HG03045 (cell line): ENCODE measurements at regions not wholly inside any gene's neighbourhood (a gene's known extent, or its start where the extent isn't known, plus 50 kb on each side); places are given as distances from the start of the nearest gene placed in this dataset.

ENCODE experiments used
- ATAC-seq: cut with Tn5 transposase; IDR thresholded peaks from one replicate; pipeline ENCODE4 v1.9.1; 2021; ENCODE audit warnings: mild to moderate bottlenecking, moderate library complexity; ENCODE audit not compliant: unreplicated experiment

GRCh38 chr5:112616812-112617547 is 120.7 kb upstream of the APC start:
- no peak for ATAC-seq

- no peak for ATAC-seq
These were observed 112.4 kb upstream of the APC start for GRCh38 chr5:112625246-112625645.

DNA sequence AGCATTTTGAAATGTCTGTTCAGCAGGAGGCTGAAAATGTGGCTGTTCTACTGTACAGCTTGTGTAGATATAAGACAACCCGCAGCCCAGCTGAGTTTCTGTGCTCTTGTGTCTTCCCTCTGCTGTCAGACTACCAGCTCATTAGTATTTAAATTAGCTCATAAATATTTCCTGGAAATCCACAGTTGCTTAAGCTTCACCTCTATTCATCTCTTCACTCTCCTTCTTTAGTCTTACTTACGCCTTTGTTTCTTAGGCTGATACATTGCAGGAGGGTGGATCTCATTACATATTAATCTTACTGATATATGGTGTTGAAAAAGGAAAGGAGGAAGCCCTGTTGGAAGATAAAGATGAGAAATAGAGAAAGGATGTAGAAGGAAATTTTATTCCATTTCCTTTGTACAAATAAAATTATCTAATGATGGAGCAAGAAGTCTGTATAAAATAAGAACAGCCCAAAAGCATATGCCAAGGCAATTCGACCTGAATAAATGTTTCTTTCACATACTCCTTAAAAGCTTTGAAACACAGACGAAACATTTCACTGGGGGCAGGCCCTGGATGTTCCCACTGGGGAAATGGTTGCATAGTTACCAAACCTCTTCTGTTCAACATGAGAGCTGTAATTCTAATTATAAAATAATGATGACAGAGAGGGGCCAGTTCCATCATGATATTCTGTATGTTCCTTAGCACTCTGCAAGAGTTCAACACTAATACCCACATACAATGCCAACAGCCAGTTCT is 111.8 kb upstream of the APC start:
- ATAC-seq: no peak

GRCh38 chr5:112626715-112627114 is 111.0 kb upstream of the APC start:
- ATAC-seq: no peak

DNA sequence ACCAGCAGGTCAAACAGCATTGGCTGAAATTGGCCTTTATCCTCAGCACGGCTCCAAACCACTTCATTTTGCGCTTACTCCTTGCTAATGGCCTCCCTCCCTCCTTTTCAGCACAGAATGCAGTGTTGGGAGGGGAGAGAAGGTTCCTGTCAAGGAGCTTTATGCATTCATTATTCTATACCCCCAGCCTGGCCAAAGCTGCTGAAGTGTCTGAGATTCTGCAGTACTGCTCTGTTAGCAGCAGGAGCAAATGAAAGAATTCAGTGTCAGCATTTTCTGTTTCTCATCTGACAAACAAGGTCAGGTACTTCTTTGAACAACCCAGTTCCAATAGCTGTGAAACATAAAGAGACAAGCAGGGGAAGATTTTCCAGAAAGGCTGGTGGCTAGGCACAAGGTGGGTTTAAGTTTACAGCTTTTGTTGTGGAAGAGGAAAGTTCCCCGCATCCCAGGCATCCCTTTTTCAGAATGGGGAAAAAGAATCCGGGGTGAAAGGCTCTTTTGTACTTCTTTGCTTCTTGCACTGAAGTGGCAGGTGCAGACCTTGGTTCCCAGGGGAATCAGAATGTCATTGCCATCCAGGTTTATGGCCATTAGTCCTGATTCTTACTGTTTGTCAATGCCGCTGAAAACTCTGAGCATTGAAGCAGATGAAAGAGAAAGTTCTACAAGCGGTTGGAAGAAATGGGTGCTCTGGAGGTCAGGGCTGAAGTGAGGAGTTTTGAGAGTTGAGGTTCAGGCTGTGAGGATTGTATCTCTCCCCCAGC is 109.3 kb upstream of the APC start:
- ATAC-seq: no peak

GRCh38 chr5:112630246-112631009 is 107.3 kb upstream of the APC start:
- ATAC-seq: no peak

GRCh38 chr5:112634166-112634565 is 103.5 kb upstream of the APC start:
- no peak for ATAC-seq

GRCh38 chr5:112634796-112635195 is 102.9 kb upstream of the APC start:
- ATAC-seq: no peak

DNA sequence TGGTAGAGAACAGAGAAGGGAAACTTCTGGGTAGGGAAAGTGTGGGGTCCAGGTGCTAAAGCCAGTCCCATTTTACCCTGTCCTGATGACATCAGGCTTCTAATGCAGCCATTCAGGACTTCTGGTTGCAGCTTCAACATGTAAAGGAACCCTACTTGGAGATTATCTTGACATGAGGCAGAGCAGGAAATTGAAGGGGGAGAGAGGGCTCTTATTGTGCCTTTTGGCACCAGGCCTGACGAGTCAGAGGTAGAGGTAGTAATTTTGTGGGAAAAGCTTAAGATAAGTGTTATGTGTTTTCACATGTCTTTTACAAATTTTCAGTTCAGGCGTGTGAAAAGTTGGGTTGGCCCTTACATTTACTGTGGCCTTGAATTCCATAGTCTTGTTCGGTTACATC is 102.4 kb upstream of the APC start:
- ATAC-seq: no peak

DNA sequence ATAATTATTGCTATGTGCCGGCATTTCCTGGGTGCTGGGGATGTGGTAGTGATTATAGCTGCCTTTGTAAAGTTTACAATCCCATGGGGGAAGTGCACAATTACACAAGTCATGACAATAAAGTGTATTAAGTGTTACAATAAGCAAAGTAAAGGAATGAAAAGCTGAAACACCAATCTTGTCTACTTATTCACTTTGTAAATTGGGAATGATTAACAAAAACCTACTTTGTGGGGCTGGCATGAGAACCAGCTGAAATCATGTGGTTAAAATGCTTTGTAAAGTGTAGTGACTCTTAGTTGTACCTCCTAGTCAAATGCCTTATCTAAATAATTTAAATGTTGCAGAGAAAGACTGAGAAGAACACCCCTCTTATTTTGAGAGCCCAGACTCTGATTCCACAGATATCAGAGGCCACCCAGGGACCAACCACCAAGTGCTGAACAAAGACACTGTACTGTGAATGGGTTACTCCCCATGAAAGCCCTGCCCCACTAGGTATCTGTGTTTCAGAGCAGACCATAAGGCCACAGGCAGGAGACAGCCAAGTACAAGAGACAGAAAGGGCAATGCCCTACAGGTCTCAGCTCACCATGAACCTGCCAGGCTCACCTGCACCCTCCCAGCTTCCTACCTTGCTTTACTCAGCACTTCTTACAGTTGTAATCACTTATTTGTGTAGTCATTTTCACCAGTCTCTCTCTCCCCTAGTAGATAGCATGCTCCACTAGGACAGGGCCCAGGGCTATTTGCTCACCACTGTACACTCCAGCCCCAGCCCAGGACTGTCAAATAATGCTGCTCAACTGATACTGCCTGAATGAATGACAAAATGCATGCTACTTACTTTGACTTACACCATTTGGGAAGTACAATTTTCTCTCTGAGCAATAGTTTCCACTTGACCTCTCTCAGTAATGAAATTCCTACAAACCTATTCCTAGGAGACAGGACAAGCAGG is 101.6 kb upstream of the APC start:
- no peak for ATAC-seq

GRCh38 chr5:112636751-112637150 is 100.9 kb upstream of the APC start:
- ATAC-seq: no peak

DNA sequence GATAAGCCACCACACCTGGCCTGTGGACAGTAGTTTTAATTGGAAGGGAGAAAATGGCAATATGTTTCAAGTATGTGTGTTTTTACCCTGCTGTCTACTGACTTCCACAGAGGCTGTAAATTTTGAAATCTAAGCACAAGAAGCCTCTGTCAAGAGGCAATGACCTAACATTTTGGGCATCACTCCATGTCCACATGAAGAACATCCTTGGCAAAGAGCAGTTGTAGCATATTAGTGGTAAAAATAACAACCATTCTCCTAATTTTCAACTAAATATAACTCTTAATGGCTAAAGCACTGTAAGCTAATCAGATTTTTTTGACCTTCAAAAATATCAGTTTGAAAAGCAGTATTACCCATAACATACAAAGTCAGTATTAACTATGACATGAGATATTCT is 100.3 kb upstream of the APC start:
- ATAC-seq: no peak

- ATAC-seq: no peak
These were observed 97.1 kb upstream of the APC start for GRCh38 chr5:112640546-112640945.

- no peak for ATAC-seq
These were observed 96.1 kb upstream of the APC start for GRCh38 chr5:112641515-112642110.

DNA sequence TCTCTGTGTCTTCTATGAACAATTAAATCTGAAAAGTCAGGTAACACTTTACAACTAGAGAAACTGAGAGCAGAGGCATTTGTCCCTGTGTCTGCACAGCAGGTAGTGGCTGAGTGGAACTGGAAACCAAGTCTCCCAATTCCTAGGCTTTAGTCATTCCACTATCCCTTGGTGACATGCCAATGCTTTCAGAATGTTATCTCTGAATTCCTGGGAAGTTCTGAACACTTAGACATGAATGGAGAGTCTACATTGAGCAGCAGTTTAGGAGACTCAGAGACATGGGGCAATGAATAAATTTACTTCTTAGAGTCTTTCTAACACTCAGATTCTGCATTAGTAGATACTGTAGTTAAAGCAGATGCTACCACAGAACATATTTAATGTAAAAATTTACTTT is 94.8 kb upstream of the APC start:
- ATAC-seq: no peak

- no peak for ATAC-seq
These were observed 94.2 kb upstream of the APC start for GRCh38 chr5:112643339-112643971.

DNA sequence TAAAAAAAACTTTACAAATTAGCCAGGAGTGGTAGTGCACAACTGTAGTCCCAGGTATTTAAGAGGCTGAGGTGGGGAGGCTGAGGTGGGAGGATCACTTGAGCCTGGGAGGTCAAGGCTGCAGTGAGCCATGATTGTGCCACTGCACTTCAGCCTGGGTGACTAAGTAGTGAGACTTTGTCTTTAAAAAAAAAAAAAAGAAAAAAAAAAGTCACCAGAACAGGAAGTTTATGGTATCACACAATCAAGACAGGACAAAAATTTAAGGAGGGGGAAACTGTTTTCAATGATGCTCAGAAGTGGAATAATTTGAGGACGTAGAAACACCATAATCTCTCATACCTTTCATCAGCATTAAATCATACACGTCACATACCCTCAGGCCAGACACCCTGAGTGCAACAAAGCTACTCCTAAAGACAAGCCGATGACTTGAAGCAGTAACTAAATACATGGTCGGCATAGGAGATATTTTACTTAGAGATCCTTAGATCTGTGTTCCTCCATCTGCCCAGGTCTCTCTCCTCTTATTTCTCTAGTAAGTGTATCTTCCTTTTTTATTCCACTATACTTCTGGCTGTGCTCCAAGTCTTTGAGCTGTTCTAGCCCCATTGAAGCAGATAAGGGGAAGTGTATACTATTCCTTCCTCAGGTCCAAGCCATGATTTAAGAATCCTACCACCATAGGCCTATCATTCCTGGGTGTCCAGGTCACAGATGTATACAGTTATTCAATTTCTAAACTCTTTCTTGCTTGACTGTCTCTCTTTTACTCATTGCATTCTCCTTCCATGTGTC is 91.3 kb upstream of the APC start:
- ATAC-seq: no peak

DNA sequence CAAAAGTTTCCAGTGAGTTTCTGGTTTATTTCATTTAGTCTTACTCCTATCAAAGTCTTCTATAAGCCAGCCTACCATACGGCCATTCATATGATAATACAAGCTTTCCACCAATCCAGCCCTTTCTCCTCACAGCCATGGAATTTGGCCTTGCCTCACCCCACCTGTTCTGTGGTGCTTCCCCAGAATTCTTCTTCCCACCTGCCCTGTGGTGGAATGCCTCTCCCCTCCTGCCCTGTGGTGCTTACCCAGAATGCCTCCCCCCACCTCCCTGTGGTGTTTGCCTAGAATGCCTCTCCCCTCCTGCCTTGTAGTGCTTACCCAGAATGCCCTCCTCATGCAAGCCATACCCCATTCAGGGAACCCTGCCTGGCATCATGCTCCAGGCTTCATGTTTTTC is 90.3 kb upstream of the APC start:
- no peak for ATAC-seq
